GM06990 (cell line): ENCODE measurements at regions not wholly inside any gene's neighbourhood (a gene's known extent, or its start where the extent isn't known, plus 50 kb on each side); places are given as distances from the start of the nearest gene placed in this dataset.

Experiments
- DNase-seq: peaks from one replicate; pipeline ENCODE4 v3.0.0-alpha.2; 2011; ENCODE audit not compliant: insufficient read length; ENCODE audit errors: extremely low read depth
- H3K27me3 ChIP-seq: replicated peaks from 2 replicates; pipeline ENCODE4 v1.6.0; 2011; ENCODE audit warnings: low read length; ENCODE audit not compliant: control insufficient read depth, insufficient read depth
- H3K36me3 ChIP-seq: 2 replicates; pipeline ENCODE4 v1.5.1; 2011; ENCODE audit warnings: low read length; ENCODE audit not compliant: control insufficient read depth, insufficient read depth
- H3K4me3 ChIP-seq: replicated peaks from 2 replicates; pipeline ENCODE4 v1.5.1; 2011; ENCODE audit warnings: low read depth, mild to moderate bottlenecking, control low read depth, low read length
- TF ChIP-seq, protein P1 (sequence below): IDR thresholded peaks from 2 replicates; pipeline ENCODE4 v1.5.1; 2011; ENCODE audit warnings: low read length, control low read depth, mild to moderate bottlenecking, inconsistent platforms; ENCODE audit not compliant: insufficient read depth, poor library complexity, severe bottlenecking

DNA sequence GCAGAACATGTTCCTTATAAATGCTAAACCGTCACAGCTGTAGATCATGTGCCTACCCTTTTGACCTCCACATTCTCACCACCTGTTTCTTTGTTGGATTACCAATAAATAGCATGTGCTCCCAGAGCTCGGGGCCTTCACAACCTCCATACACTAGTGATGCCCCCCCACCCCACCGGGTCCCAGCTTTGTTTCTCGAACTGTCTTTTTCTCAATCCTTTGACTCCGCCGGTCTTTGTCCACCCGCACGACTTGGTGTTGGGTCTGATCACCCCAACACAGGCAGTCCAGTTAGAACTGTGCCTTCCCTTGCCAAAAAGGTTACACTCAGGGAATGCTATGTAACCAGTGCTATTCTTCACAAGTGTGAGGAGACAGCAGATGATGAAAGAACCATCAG is 485.9 kb upstream of the C9orf72 start:
- no peaks in the 10 kb centered on the region for H3K36me3 ChIP-seq
- no peak for DNase-seq
- TF ChIP-seq, protein P1, sequence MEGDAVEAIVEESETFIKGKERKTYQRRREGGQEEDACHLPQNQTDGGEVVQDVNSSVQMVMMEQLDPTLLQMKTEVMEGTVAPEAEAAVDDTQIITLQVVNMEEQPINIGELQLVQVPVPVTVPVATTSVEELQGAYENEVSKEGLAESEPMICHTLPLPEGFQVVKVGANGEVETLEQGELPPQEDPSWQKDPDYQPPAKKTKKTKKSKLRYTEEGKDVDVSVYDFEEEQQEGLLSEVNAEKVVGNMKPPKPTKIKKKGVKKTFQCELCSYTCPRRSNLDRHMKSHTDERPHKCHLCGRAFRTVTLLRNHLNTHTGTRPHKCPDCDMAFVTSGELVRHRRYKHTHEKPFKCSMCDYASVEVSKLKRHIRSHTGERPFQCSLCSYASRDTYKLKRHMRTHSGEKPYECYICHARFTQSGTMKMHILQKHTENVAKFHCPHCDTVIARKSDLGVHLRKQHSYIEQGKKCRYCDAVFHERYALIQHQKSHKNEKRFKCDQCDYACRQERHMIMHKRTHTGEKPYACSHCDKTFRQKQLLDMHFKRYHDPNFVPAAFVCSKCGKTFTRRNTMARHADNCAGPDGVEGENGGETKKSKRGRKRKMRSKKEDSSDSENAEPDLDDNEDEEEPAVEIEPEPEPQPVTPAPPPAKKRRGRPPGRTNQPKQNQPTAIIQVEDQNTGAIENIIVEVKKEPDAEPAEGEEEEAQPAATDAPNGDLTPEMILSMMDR, result no peak

DNA sequence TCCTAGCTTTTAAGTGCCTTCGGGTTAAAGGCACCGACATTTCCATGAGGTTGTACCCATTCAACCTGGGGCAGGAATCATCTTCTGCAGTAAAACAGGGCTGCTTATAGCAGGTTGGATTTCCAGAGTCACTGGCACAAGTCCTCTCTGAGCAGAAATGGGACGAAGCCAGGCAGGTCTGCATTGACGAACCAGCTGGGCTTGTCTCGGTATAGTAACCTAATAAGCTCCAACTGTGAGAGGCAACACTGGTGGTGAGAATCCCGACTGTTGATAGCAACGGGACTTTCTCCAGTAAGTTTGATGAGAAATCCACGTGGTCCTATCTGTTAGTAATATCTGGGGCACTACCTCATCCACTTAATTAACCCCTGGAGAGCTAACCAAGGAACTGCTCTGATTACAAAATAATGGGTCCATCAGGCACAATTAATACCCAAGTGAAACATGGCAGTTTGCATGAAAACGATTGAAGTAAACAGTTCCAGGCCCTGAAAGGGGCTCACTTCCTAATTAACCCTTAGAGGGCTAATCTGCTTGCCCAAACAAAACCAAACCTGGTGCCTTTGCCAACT is 491.0 kb upstream of the C9orf72 start:
- DNase-seq, result no peak
- H3K36me3 ChIP-seq, result no peaks in the 10 kb centered on the region
- no peaks in the 10 kb centered on the region for H3K27me3 ChIP-seq
- TF ChIP-seq, protein P1, result no peak
- no peak overlapping the region for H3K4me3 ChIP-seq

More for the DNA sequence above, 485.9 kb upstream of the C9orf72 start:
- Histone ChIP-seq H3K27me3 (no peaks in the 10 kb centered on the region), H3K4me3 (no peak overlapping the region)

DNA sequence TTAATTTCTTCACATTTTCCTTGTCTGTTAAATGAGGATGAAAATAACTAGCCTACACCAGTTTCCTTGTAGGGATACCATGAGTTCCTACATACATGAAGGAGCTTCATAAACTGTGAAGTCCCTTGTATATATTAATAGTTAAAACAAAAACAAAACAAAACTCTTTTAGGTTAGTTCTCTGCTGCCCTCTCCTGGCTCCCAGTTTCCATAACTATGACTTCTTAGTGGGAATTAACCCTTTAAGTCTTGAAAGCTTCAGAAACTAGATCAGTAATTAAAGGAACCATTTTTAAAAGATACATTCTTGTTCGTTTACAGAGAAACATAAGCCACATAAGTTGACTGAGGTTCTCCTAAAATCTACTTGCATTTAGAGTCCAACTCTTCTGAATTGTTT is 500.0 kb upstream of the C9orf72 start:
- no peak for DNase-seq
- TF ChIP-seq, protein P1, result peak; percentile 35
- H3K4me3 ChIP-seq, result no peak overlapping the region
- no peaks in the 10 kb centered on the region for H3K36me3 ChIP-seq
- no peaks in the 10 kb centered on the region for H3K27me3 ChIP-seq

DNA sequence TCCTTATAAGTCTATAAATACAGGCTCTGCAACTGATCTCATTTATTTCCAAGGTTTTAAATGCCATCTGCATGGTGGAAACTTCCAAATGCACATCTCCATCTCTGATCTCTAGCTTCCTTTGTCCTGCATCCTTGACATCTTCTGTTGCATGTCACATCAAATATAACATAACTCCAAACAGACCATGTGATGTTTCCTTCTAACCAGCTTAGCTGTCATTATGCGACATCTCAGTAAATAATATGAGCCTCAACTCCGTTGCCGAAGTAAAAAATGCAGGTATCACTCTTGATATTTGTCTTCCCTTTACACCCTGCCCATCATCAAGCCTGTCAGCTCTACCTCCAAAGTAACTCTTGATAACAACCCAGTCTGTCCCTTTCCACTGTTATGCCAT is 506.4 kb upstream of the C9orf72 start:
- Histone ChIP-seq H3K36me3 (no peaks in the 10 kb centered on the region), H3K4me3 (no peak overlapping the region), H3K27me3 (no peaks in the 10 kb centered on the region)
- TF ChIP-seq, protein P1, result no peak
- no peak for DNase-seq

DNA sequence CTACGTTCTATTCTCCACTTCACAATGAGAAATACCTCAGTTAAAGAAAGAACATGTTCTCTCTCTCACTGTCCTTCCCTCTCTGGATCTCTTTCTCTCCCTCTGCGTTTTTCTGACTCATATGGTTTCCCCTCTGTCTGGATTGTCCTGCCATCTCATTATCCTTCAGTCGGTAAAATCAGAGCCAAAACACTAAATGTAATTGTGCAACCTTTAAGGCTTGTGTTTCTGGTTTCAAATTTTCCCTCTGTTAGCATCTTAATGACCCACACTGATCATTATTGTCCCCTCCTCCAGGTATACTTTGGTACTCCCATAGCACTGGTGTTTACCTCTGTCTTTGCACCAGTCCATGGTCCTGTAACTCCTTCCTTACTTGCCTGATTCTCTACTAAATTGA is 509.4 kb upstream of the C9orf72 start:
- no peak for DNase-seq
- H3K4me3 ChIP-seq, result no peak overlapping the region
- H3K36me3 ChIP-seq, result no peaks in the 10 kb centered on the region
- TF ChIP-seq, protein P1, result no peak
- H3K27me3 ChIP-seq, result no peaks in the 10 kb centered on the region

DNA sequence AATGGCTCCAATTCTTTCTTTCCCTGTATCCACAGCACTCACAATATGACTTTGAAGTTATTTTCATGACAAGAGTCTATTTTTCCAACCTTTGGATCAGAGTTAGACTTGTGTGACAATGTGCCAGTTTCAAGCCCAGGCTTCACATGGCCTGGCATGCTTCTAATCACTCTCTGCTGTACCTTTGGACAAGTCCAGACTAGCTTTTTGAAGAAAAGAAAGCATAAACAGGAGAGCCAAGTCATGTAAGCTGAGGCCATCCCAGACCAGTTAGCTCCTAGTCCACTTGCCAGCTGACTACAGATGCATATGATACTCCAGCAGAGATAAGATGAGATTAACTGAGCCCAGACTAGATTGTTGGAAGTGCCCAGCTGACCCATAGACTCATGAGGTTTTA is 513.6 kb upstream of the C9orf72 start:
- Histone ChIP-seq H3K27me3 (no peaks in the 10 kb centered on the region), H3K36me3 (no peaks in the 10 kb centered on the region), H3K4me3 (no peak overlapping the region)
- DNase-seq, result no peak
- TF ChIP-seq, protein P1, result no peak
